NCI-H2227 (cell line): ENCODE measurements at regions not wholly inside any gene's neighbourhood (a gene's known extent, or its start where the extent isn't known, plus 50 kb on each side); places are given as distances from the start of the nearest gene placed in this dataset.

ENCODE experiments used
- DNase-seq: peaks from one replicate; lab custom pipeline; 2025; ENCODE audit not compliant: unreplicated experiment; lab: John Stamatoyannopoulos, UW

DNA sequence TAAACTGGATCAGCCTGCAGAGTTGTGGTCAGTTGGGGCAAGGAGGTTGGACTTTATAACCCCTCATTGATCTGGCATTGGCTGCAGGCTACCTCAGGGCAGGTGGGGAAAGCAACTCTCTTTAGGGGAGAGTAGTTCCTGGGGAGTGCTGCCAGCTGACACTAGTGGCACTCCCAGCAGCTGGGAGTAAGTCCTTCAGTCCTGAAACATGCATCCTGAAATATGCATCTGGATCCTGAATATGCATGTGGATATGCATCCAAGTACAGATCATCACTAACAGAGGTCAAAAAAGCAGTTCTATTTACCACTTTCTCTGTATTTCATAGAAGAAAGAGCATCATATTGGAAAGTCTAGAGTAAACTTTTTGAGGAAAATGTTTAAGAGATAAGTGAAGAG, 350.8 kb downstream of the EPM2A start:
- DNase-seq = no peak

DNA sequence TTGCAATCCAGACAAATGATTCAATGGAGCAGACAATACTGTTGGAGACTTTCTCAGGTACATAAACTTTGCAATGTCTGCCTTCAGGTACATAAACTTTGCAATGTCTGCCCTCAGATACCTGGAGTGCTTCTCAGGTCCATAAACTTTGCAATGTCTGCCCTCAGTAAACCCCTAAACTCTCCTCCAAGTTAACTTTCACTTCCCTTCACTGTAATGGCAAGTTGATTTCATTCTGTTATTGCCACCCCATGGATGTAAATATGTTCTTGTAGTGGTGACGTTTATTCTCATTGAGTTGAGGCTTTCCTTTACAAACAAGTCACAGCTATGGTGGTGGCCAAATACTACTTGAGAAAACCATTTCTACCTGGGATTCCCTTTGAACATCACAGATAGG, 338.8 kb downstream of the EPM2A start:
- DNase-seq = no peak

DNA sequence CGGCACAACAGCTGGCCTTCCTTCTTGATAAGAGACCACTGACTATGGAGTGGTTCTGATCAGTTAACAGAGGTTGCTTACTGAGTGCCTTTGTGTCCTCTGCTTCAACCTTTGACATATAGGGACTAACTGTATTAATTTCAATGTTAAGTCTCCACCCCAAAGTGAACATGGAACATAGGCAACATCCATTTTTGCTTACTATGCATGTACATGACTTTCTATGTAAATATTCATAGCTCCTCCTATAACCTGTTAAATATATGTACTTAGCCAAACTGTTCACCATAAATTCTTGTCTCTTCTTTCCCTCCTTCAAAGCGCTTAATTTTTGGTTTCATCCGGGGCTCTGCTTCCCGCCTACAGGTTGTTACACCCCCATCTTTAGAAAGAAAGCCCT, 334.8 kb downstream of the EPM2A start:
- no peak for DNase-seq

DNA sequence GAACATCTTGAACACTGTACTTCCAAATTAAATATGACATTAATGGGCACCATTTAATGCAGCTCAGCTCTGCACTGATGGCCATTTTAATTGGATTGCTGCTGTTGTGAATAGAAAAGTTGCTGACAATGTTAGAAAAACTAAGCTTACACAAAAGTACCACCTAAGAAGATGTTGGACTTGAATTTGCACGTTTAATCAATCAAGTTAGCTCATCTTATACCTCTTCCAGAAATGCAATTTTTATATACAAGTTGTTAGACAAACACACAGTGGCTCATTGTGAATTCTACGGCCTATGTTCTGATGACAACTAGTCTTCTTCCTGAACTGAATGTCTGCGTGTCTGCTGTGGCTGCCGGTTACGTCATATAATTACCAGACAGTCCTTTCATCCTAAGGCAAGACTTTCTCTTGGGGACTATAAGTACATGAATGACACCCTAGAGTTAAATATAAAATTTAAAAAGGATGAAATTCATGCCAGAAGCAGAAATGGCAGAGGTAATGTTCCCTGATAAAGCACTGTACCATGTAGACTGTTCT, 330.2 kb downstream of the EPM2A start:
- peak; percentile 6 for DNase-seq

DNA sequence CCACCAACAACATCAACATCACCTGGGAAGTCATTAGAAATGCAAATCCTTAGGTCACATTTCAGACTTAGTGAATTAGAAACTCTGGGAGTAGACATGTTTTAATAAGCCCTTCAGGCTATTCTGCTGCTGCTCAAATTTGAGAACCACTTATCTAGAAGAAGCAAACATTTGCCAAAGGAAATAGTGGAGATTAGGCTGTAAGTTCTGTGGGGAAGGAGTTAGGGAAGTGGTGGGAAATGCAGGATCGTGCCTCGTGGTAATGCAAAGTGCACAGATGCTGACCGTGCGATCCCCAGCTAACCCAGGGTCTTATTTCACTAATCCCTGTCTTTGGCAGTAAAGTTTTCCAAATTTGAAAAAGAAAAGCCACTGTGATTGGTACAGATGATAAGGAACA, 328.5 kb downstream of the EPM2A start:
- no peak for DNase-seq

DNA sequence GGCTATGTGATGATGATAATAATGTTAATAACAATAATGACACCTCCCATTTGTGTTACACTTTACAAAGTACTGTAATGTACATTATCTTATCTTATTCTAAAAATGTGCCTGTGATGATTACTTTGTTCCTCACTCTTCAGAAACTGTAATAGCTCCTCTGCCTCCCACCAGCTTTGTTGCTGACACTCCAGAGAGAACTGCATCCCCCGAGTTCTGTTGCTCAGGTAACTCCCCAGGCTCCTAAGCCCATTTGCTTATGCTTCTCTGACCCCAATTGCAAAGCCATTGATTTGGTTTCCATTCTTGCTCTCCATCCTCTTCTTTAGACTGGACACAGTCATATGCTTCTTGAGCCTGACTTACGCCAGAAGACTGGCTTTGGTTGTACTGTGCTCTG, 319.7 kb downstream of the EPM2A start:
- no peak for DNase-seq

DNA sequence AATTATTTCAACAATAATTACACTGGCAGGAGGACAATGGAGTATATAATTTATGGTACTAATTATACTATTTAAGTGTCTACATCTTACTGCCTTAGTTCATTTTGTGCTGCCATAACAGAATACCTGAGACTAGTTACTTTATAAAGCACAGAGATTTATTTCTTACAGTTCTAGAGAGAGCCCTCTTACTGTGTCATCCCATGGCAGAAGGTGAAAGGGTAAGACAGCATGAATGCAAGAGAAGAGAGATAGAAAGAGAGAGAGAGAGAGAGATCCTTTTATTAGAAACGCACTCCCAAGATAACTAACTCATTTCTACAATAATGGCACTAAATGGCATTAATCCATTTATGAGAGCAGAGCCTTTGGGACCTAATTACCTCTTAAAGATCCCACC, 314.7 kb downstream of the EPM2A start:
- no peak for DNase-seq

DNA sequence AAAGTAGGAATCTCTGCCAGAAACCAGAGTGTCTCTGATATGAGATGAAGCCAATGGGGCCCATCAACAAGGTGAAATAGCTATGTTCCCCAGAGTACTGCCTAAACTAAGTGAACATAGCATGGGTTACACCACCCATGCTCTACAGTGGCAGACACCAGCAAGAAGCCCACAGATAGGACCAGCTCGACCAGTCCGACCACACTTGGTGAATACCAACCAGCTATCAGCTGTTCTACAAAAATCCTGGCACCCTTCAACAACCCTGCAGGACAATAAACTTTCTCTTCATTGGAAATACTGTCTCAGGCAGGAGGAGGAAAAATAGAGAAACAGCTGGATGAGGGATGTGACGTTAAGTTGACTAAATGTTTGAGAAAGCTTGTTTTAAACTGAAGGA, 311.4 kb downstream of the EPM2A start:
- DNase-seq = no peak

DNA sequence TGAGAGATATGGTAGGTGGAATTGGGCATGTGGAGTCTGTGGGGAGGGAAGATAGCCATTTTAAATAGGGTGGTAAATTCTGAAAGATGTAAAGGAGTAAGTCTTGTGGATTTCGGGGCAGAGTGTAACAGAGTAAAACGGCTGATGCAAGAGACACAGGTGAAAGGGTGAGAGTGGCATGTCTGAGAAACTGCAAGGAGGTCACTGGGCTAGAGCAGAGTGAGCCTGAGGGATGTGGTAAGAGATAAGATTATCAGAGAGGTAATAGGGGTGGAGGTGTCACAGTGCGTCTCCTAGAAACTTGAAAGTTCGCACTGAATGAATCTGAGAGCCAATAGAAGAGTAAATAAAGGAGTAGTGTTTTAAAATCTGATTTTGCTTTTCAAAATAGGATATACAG, 308.1 kb downstream of the EPM2A start:
- DNase-seq = no peak

DNA sequence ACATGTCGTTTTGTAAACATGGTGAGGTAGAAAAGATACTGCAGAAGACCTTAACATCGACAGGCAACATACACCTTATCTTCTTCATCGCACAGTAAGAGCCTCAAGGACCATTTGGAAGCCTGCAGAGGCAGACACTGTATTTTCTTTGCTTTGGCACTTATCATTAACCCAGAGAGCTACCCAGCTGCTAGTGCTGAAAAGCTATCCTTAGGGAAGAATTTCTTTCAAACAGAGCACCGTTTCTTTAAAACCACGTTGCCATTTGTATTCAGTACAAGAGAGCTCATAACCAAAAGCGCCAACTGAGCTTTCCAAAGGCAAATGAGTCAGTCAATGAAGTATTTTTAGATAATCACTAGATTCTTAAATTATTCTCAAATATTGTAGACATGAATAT, 306.6 kb downstream of the EPM2A start:
- DNase-seq = peak; percentile 28

DNA sequence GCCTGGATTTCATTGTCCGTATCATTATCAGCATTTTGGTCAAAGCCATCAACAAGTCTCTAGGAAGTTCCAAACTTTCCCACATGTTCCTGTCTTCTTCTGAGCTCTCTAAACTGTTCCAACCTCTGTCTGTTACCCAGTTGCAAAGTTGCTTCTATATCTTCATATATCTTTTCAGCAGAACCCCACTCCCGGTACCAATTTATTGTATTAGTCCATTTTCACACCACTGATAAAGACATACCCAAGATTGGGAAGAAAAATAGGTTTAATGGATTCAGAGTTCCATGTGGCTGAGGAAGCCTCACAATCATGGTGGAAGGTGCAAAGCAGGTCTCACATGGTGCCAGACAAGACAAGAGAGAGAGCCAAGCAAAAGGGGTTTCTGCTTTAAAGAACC, 293.2 kb downstream of the EPM2A start:
- DNase-seq = no peak

DNA sequence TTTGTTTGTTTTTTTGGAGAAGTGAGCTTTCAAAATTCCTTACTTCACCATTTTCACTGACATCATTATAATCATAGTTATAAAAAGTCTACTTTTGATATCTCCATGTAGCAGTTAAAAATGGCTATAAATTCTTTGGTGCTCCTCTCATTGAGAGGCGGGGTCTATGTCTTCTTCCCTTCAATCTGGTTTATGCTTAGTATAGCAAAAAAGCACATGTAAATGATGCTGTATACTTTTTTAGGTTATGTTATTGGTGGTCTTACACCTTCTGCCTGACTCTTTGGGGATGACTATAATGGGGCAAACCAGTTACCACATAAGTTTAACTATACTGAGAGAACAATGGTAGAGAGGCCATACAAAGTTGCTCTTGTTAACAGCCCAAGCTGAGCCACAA, 289.6 kb downstream of the EPM2A start:
- DNase-seq = no peak

DNA sequence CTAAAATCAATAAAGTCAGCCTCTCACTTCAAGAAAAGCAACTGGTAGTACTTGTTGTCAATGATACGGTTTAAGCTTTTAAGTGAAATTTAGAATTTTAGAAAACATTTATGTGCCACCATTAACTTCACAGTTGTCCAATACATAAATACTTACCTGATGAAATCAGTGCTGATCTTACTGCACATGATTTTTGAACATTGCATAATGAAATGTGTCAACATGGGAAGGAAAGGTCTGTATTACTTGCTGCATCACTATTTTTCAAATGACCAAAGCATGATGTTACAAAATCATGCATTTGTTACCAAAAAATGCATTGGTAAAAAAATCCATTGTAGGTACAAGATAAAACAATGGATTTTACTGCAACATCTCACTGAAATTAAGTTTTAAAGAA, 284.3 kb downstream of the EPM2A start:
- DNase-seq = no peak

DNA sequence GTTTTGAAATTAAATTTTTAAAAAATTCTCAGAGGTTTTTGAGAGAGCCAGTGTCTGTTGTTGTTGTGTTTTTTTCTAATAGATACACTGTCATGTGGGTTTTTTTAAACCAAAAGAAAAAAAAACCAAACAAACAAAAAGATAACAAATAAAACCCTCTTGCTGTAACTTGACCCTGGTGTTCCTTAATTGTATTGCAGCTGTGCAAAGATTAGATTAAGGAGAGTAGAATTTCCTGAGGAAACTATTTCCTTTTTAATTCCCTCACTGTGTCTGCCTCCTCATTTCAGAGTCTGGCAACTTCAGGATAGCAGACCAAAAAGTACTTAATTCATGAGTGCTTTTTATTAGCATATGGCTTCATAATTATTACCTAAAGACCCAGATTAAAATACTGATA, 281.9 kb downstream of the EPM2A start:
- no peak for DNase-seq

DNA sequence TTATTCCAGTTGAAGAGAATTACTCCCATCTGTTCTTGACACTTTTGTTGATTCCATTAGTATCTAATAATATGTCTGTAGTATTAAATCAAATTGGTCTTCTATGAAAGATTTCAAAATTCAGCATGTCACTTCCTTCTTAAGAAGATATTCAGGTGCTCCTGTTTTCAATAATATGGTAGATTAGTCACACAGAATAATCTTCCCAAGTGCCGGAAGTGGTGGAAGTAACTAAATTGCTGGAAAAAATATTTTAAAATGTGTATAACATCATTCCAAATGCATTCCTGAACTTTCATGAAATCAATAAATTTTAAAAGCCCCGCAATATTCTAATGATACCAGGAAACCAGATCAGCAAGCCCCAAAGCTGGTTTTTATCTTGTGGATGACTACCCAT, 281.3 kb downstream of the EPM2A start:
- DNase-seq = no peak

DNA sequence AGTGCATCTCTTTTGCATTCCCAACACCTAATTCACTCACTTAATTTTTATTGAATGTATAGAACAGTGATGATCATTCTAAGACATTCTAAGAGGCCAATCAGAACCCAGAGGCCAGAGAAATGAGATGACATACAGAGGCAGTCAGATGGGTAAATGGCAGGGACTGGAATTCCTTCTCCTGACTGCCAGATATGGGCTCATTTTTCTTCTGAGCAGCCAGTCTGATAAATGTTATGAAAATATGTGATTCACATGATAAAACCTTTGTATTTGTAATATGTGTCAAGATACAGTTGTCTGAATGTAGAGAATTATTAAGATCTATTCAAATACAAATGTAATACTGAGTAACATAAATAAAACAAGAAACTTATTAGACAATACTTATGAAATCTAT, 277.8 kb downstream of the EPM2A start:
- no peak for DNase-seq

DNA sequence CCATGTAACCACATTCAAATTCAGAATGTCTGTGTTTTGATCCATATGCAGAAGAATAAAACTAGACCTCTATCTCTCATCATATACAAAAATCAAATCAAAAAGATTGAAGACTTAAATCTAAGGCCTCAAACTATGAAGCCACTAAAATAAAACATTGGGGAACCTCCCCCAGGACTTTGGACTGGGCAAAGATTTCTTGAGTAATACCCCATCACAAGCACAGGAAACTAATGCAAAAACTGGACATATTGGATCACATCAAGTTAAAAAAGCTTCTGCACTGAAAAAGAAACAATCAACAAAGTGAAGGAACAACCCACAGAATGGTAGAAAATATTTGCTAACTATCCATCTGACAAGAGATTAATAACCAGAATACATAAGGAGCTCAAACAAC, 266.8 kb downstream of the EPM2A start:
- DNase-seq = no peak

DNA sequence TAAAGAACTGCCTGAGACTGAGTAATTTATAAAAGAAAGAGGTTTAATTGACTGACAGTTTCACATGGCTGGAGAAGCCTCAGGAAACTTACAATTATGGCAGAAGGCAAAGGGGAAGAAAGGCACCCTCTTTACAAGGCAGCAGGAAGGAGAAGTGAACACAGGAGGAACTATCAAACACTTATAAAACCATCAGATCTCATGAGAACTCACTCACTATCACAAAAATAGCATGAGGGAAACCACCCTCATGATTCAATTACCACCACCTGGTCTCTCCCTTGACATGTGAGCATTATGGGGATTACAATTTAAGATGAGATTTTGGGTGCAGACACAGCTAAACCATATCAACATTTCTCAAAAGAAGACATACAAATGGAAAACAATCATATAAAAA, 266.3 kb downstream of the EPM2A start:
- no peak for DNase-seq

DNA sequence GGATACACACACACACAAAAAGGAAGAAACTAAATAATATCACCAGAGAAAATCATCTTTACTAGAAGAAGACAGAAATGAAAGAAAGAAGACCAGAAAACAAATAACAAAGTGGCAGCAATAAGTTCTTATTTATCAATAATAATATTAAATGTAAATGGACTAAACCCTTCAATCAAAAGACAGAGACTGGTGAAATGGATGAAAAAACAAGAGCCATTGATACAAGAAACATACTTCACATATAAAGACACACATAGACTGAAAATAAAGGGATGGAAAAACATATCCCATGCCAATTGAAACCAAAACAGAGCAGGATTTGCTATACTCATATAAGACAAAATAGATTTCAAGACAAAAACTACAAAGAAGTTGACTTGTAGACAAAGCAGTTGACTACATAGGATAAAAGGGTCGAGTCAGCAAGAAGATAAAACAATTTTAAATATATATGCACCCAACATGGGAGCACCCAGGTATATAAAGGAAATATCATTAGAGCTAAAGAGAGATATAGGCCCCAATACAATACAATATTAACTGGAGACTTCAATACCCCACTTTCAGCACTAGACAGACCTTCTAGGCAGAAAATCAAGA, 259.4 kb downstream of the EPM2A start:
- DNase-seq = no peak

DNA sequence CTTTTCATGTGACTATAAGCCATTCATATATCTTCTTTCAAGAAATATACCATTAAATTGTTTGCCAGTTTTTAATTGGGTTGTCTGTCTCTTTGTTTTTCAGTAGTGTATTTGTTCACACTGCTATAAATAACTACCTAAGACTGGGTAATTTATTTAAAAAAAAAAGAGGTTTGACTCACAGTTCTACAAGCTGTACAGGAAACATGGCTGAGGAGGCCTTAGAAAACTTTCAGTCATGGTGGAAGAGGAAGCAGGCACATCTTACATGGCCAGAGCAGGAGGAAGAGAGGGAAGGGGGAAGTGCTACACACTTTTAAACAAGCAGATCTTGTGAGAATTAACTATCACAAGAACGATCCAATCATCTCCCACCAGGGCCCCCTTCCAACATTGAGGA, 255.3 kb downstream of the EPM2A start:
- no peak for DNase-seq

DNA sequence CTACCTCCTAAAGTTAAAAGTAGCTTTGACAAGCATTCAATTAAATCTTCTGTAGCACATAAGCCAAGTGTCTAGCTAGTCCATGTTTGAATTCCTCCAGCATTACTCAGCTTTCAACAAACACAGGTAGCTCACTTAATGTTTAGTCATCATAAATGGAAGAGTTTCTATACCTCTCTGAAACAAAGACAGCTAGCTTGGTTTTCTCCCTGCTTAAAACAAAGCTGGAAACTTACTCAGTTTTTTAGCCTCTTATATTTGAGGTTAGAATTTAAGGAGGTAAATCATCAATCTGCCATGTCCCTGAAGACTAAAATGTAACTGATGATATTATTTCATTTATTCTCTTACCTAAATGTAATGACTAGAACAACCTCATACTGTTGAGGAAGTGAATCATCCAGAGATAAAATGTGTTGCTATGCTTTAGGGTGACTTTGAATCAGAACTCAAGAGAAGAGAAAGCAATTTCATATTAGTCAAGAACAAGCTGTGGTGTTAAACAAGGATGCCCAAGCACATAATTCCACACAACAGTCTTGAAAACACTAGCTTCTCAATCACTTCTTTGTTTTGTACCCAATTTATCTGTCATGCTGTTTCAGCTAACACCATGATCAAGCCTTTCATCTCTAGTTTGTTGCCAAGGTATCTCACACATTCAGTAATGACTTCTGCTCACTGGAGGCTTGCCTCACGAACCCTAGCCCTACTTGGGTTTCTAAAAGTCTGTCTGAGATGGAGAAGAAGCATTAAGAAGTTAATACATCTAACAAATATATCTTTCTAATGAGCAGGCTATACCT, 251.9 kb downstream of the EPM2A start:
- no peak for DNase-seq

DNA sequence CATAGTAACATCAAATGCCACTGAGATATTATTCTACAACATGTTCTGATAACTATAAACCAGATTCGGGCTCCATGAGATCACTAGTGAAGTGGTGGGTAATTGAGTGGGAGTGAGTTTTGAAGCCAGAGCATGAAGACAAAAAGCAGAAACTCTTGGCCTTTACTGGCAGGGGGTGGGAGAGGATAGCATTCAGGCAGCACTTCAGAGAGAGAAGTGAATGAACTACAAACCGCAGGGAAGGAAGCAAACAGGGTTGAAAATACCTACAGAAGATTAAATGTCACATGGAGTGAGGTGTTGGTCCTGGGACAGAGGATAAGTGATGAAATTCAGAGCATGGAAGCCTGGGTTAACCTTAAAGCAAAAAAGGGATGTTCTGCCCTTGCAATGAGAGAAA, 250.0 kb downstream of the EPM2A start:
- peak; percentile 1 for DNase-seq

DNA sequence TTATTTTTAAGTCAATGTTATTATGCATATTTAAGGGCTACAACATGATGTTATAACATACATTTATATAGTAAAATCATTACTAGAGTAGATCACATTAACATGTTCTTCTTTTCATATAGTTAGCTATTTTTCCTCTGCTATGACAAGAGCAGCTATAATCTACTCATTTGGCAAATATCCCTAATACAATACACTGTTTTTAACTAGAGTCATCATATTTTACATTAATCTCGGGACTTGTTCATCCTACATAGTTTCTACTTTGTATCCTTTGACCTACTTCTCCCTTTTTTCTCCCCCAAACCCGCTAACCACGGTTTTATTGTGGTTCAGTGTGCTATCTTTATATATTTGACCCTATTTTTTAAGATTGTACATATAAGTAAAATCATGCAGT, 249.0 kb downstream of the EPM2A start:
- DNase-seq = no peak
